H1 (cell line): ENCODE measurements at regions not wholly inside any gene's neighbourhood (a gene's known extent, or its start where the extent isn't known, plus 50 kb on each side); places are given as distances from the start of the nearest gene placed in this dataset.

Experiments used
- CTCF ChIA-PET: fragments of 300-600 bp; sonication (Branson Sonifier 250); formaldehyde crosslinking; loops from one replicate; lab custom pipeline; 2021; ENCODE audit not compliant: partially characterized antibody; lab: Charles Lee
- POLR2A ChIA-PET: fragments of 300-600 bp; sonication (Branson Sonifier 250); formaldehyde crosslinking; loops from one replicate; lab custom pipeline; 2021; ENCODE audit warnings: inconsistent platforms; ENCODE audit not compliant: partially characterized antibody; lab: Charles Lee
- DNase-seq, 2 experiments: peaks; one replicate each; pipeline versions ENCODE4 v3.0.0 to v3.0.0-alpha.2; 2010 to 2022; ENCODE audit warnings: low spot score in 2 of 2, low read depth in 1 of 2, mixed read lengths in 1 of 2
- FAIRE-seq: peaks from 2 replicates; lab custom pipeline; 2011; peaks lifted over from hg19 to GRCh38; lab: Jason Lieb, UNC
- H2AFZ ChIP-seq: 2 replicates; pipeline ENCODE4 v1.8.1; 2012; ENCODE audit warnings: low read length, inconsistent platforms
- H2AK5ac ChIP-seq: 2 replicates; pipeline ENCODE4 v1.6.1; 2013; ENCODE audit warnings: low read depth, low read length
- H2BK120ac ChIP-seq: replicated peaks from 2 replicates; pipeline ENCODE3; 2013; ENCODE audit warnings: low read depth, low read length, inconsistent platforms
- H2BK12ac ChIP-seq: 2 replicates; pipeline ENCODE4 v1.6.1; 2013; ENCODE audit warnings: low read depth, low read length
- H2BK15ac ChIP-seq: 2 replicates; pipeline ENCODE4 v1.6.1; 2013; ENCODE audit warnings: low read length
- H2BK20ac ChIP-seq: 2 replicates; pipeline ENCODE4 v1.6.1; 2013; ENCODE audit warnings: low read length
- H2BK5ac ChIP-seq: 2 replicates; pipeline ENCODE4 v1.6.1; 2013; ENCODE audit warnings: low read depth, low read length
- H3K14ac ChIP-seq: 2 replicates; pipeline ENCODE4 v1.6.1; 2013; ENCODE audit warnings: inconsistent platforms; ENCODE audit not compliant: insufficient read length
- H3K18ac ChIP-seq: 2 replicates; pipeline ENCODE4 v1.6.1; 2013; ENCODE audit warnings: low read length; ENCODE audit errors: extremely low read depth
- H3K23ac ChIP-seq: 2 replicates; pipeline ENCODE4 v1.6.1; 2013; ENCODE audit warnings: inconsistent platforms; ENCODE audit not compliant: insufficient read length
- H3K23me2 ChIP-seq: 2 replicates; pipeline ENCODE4 v1.6.1; 2013; ENCODE audit warnings: low read depth, low read length
- H3K27ac ChIP-seq: 2 replicates; pipeline ENCODE4 v1.6.1; 2011; ENCODE audit warnings: low read depth, low read length, inconsistent platforms
- H3K27me3 ChIP-seq, 4 experiments: replicated peaks in 1 of 4; 1 replicate in 1 of 4; 2 replicates in 3 of 4; pipeline versions ENCODE4 v1.6.1 to v1.8.1; 2011 to 2013; ENCODE audit warnings: low read length in 3 of 4, mild to moderate bottlenecking in 3 of 4, inconsistent platforms in 2 of 4, mixed read lengths in 2 of 4, moderate library complexity in 1 of 4; ENCODE audit not compliant: control insufficient read depth in 3 of 4, insufficient read depth in 3 of 4; ENCODE audit errors: extremely low read depth in 1 of 4
- H3K36me3 ChIP-seq, 4 experiments: 2 replicates each; pipeline versions ENCODE4 v1.6.1 to v1.8.1; 2011 to 2013; ENCODE audit warnings: mild to moderate bottlenecking in 4 of 4, low read length in 3 of 4, moderate library complexity in 2 of 4, control low read depth in 1 of 4, inconsistent platforms in 1 of 4; ENCODE audit not compliant: insufficient read depth in 4 of 4, control insufficient read depth in 2 of 4
- H3K4ac ChIP-seq: replicated peaks from 2 replicates; pipeline ENCODE3; 2013; ENCODE audit warnings: low read length, low read depth, mixed read lengths, inconsistent platforms; ENCODE audit not compliant: insufficient read length
- H3K4me1 ChIP-seq, 4 experiments: replicated peaks in 1 of 4; 1 replicate in 1 of 4; 2 replicates in 3 of 4; pipeline versions ENCODE4 v1.6.1 to v1.8.1; 2011 to 2013; ENCODE audit warnings: low read length in 3 of 4, inconsistent platforms in 2 of 4, mixed read lengths in 1 of 4; ENCODE audit not compliant: insufficient read depth in 4 of 4, control insufficient read depth in 3 of 4
- H3K4me2 ChIP-seq, 2 experiments: 2 replicates each; pipeline versions ENCODE4 v1.6.1 to v1.8.1; 2011 to 2013; ENCODE audit warnings: low read depth in 2 of 2, low read length in 2 of 2, control low read depth in 1 of 2, inconsistent platforms in 1 of 2, mild to moderate bottlenecking in 1 of 2; ENCODE audit not compliant: insufficient read depth in 1 of 2
- H3K4me3 ChIP-seq, 4 experiments: fragments of 200-600, 300-600 bp in 1 of 4; sonication (generic), shearing (Covaris generic), sonication (Bioruptor Twin) in 1 of 4; 2 replicates each; pipeline versions ENCODE4 v1.5.1 to v1.8.1; 2011 to 2016; ENCODE audit warnings: low read length in 4 of 4, low read depth in 3 of 4, control low read depth in 2 of 4, inconsistent platforms in 2 of 4, mild to moderate bottlenecking in 2 of 4, mixed read lengths in 1 of 4, moderate library complexity in 1 of 4; ENCODE audit not compliant: insufficient read depth in 2 of 4; ENCODE audit errors: extremely low read depth in 1 of 4
- H3K56ac ChIP-seq: replicated peaks from 2 replicates; pipeline ENCODE3; 2013; ENCODE audit warnings: low read depth, mild to moderate bottlenecking, mixed read lengths, low read length, inconsistent platforms; ENCODE audit not compliant: insufficient read length
- H3K79me1 ChIP-seq: 2 replicates; pipeline ENCODE4 v1.6.1; 2013; ENCODE audit warnings: low read depth, low read length, control low read depth
- H3K79me2 ChIP-seq, 2 experiments: 2 replicates each; pipeline versions ENCODE4 v1.6.1 to v1.8.1; 2012 to 2013; ENCODE audit warnings: low read length in 2 of 2, mild to moderate bottlenecking in 2 of 2, inconsistent platforms in 1 of 2; ENCODE audit not compliant: insufficient read depth in 2 of 2, control insufficient read depth in 1 of 2
- H3K9ac ChIP-seq, 4 experiments: replicated peaks in 1 of 4; 1 replicate in 1 of 4; 2 replicates in 3 of 4; pipeline versions ENCODE4 v1.6.1 to v1.8.1; 2011 to 2013; ENCODE audit warnings: low read depth in 3 of 4, low read length in 3 of 4, control low read depth in 2 of 4, mild to moderate bottlenecking in 2 of 4, moderate library complexity in 2 of 4, inconsistent platforms in 1 of 4; ENCODE audit errors: extremely low read depth in 1 of 4
- H3K9me3 ChIP-seq, 2 experiments: 2 replicates each; pipeline versions ENCODE4 v1.6.1 to v1.8.1; 2012 to 2013; ENCODE audit warnings: mild to moderate bottlenecking in 2 of 2, moderate library complexity in 2 of 2, control low read depth in 1 of 2, inconsistent platforms in 1 of 2, low read depth in 1 of 2, low read length in 1 of 2, mixed read lengths in 1 of 2; ENCODE audit not compliant: insufficient read depth in 2 of 2
- H4K20me1 ChIP-seq, 2 experiments: replicated peaks in 1 of 2; 2 replicates each; pipeline versions ENCODE3 to v1.8.1; 2011 to 2013; ENCODE audit warnings: inconsistent platforms in 2 of 2, low read length in 2 of 2, mild to moderate bottlenecking in 1 of 2; ENCODE audit not compliant: insufficient read depth in 2 of 2, control insufficient read depth in 1 of 2
- H4K5ac ChIP-seq: 2 replicates; pipeline ENCODE4 v1.6.1; 2013; ENCODE audit warnings: low read length, low read depth, mixed read lengths, inconsistent platforms; ENCODE audit not compliant: insufficient read length
- H4K8ac ChIP-seq: 2 replicates; pipeline ENCODE4 v1.8.0; 2013; ENCODE audit warnings: mild to moderate bottlenecking, moderate library complexity, low read length, inconsistent platforms; ENCODE audit not compliant: insufficient read depth; ENCODE audit errors: extremely low read depth
- H4K91ac ChIP-seq: replicated peaks from 2 replicates; pipeline ENCODE3; 2013; ENCODE audit warnings: low read length, mixed read lengths, inconsistent platforms; ENCODE audit not compliant: insufficient read length
- SP1 ChIP-seq: IDR thresholded peaks from 2 replicates; pipeline ENCODE4 v1.6.1; 2011; ENCODE audit warnings: low read depth, low read length
- TEAD4 ChIP-seq: IDR thresholded peaks from 2 replicates; pipeline ENCODE4 v1.6.1; 2012; ENCODE audit warnings: low read depth, low read length, inconsistent platforms, mixed read lengths
- WGBS, 2 experiments: shearing (Covaris generic) in 1 of 2; methylation state at CpG; one replicate each; pipeline versions ENCODE4 v1.1.6 to v1.1.7; 2013 to 2015; ENCODE audit warnings: low lambda C conversion rate in 2 of 2, mixed read lengths in 2 of 2, inconsistent platforms in 1 of 2, low coverage in 1 of 2, missing lambda C conversion rate in 1 of 2; ENCODE audit not compliant: insufficient replicate concordance in 2 of 2, insufficient coverage in 1 of 2, insufficient read length in 1 of 2; ENCODE audit errors: extremely low coverage in 1 of 2, missing lambda C conversion rate in 1 of 2; 5-methylcytosine and 5-hydroxymethylcytosine counted together
- TF ChIP-seq, protein P1 (sequence below): IDR thresholded peaks from 2 replicates; pipeline ENCODE4 v1.6.1; 2011; ENCODE audit warnings: low read length, improper control_type of control experiment

DNA sequence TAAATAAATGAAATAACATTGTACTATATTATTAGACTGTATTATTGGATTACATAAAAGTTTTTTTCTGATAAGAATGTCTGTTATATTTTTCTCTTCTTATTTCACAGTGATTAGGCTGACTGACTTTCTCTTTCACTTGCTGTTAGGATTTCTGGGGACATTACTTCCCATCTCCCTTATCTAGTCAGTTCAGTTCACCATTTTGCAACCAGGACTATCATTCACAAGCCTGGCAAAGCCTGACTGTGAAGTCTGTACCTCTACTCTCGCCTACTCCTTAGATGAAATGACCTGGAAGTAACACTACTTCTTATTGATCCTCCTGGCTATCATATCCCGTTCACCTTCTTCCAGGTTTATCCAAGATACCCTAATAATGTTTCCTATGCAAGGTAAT, 676.6 kb downstream of the USP25 start:
- FAIRE-seq, result no peak
- no peaks in the 10 kb centered on the region for H3K36me3 ChIP-seq
- H3K4me2 ChIP-seq, result no peak overlapping the region
- H2BK12ac ChIP-seq, result no peak overlapping the region
- H2BK5ac ChIP-seq, result no peak overlapping the region
- no peak overlapping the region for H2AK5ac ChIP-seq
- H3K14ac ChIP-seq, result no peak overlapping the region
- no peaks in the 10 kb centered on the region for H3K23me2 ChIP-seq
- H3K18ac ChIP-seq, result no peak overlapping the region
- DNase-seq, result no peak
- no peak overlapping the region for H2BK15ac ChIP-seq
- no peaks in the 10 kb centered on the region for H4K20me1 ChIP-seq
- H3K9ac ChIP-seq, result no peak overlapping the region
- 81% methylated on average over 2 of the region's 2 CpGs; no CpG with 5 or more reads in 1 of the 2 experiments for WGBS, 2 experiments
- H2BK120ac ChIP-seq, result no peak overlapping the region
- no peak overlapping the region for H4K91ac ChIP-seq
- no peaks in the 10 kb centered on the region for H3K79me1 ChIP-seq
- ChIA-PET CTCF (no interaction called here), POLR2A (no interaction called here)
- H3K27ac ChIP-seq, result no peak overlapping the region
- no peaks in the 10 kb centered on the region for H3K27me3 ChIP-seq
- no peak overlapping the region for H4K5ac ChIP-seq
- no peak overlapping the region for H3K4me3 ChIP-seq
- no peaks in the 10 kb centered on the region for H3K79me2 ChIP-seq
- H3K4me1 ChIP-seq, result no peaks in the 10 kb centered on the region
- H2AFZ ChIP-seq, result no peak overlapping the region
- no peak overlapping the region for H2BK20ac ChIP-seq
- no peak overlapping the region for H3K23ac ChIP-seq
- H3K4ac ChIP-seq, result no peak overlapping the region
- H4K8ac ChIP-seq, result no peak overlapping the region
- no peaks in the 10 kb centered on the region for H3K9me3 ChIP-seq
- no peak overlapping the region for H3K56ac ChIP-seq
- TF ChIP-seq, protein P1, sequence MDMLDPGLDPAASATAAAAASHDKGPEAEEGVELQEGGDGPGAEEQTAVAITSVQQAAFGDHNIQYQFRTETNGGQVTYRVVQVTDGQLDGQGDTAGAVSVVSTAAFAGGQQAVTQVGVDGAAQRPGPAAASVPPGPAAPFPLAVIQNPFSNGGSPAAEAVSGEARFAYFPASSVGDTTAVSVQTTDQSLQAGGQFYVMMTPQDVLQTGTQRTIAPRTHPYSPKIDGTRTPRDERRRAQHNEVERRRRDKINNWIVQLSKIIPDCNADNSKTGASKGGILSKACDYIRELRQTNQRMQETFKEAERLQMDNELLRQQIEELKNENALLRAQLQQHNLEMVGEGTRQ, result no peak
- no peak for TF ChIP-seq SP1
- no peak for TF ChIP-seq TEAD4
